DND-41 (cell line): ENCODE measurements at regions not wholly inside any gene's neighbourhood (a gene's known extent, or its start where the extent isn't known, plus 50 kb on each side); places are given as distances from the start of the nearest gene placed in this dataset.

ENCODE experiments used
- ATAC-seq: fragments of 200-7000 bp; cut with Tn5 transposase; 3 replicates; pipeline ENCODE4 v1.9.1; 2021; ENCODE audit warnings: low read depth; ENCODE audit not compliant: insufficient read depth
- DNase-seq: peaks from one replicate; pipeline ENCODE4 v3.0.0-alpha.2; 2020
- H2AFZ ChIP-seq: 2 replicates; pipeline ENCODE4 v1.6.0; 2012; ENCODE audit warnings: low read depth, low read length
- H3K27ac ChIP-seq: 2 replicates; pipeline ENCODE4 v1.5.1; 2012; ENCODE audit warnings: low read length, inconsistent platforms
- H3K27me3 ChIP-seq: fragments of 200-600 bp; sonication (generic); 2 replicates; pipeline ENCODE4 v1.6.0; 2012; ENCODE audit warnings: low read length, mild to moderate bottlenecking, inconsistent platforms; ENCODE audit not compliant: insufficient read depth, poor library complexity
- H3K36me3 ChIP-seq: 2 replicates; pipeline ENCODE4 v1.5.1; 2012; ENCODE audit warnings: low read length, inconsistent platforms; ENCODE audit not compliant: insufficient read depth
- H3K4me1 ChIP-seq: 2 replicates; pipeline ENCODE4 v1.5.1; 2012; ENCODE audit warnings: mild to moderate bottlenecking, low read length; ENCODE audit not compliant: insufficient read depth
- H3K4me2 ChIP-seq: 2 replicates; pipeline ENCODE4 v1.6.0; 2012; ENCODE audit warnings: mild to moderate bottlenecking, moderate library complexity, low read length, inconsistent platforms; ENCODE audit not compliant: insufficient read depth
- H3K4me3 ChIP-seq, 2 experiments: fragments of 200-600 bp in 1 of 2; shearing (Covaris generic) in 1 of 2; 2 replicates each; pipeline ENCODE4 v1.5.1; 2012 to 2016; ENCODE audit warnings: inconsistent platforms in 2 of 2, low read length in 2 of 2, mild to moderate bottlenecking in 2 of 2, low read depth in 1 of 2, moderate library complexity in 1 of 2
- H3K79me2 ChIP-seq: 2 replicates; pipeline ENCODE4 v1.6.0; 2012; ENCODE audit warnings: low read length, inconsistent platforms; ENCODE audit not compliant: insufficient read depth
- H3K9ac ChIP-seq: 2 replicates; pipeline ENCODE4 v1.6.0; 2012; ENCODE audit warnings: low read depth, mild to moderate bottlenecking, inconsistent platforms, low read length, moderate library complexity
- H3K9me3 ChIP-seq: 2 replicates; pipeline ENCODE4 v1.5.1; 2012; ENCODE audit warnings: low read length, moderate library complexity, mild to moderate bottlenecking, inconsistent platforms; ENCODE audit not compliant: insufficient read depth, severe bottlenecking
- H4K20me1 ChIP-seq: 2 replicates; pipeline ENCODE4 v1.6.0; 2012; ENCODE audit warnings: low read length; ENCODE audit not compliant: insufficient read depth
- CTCF ChIP-seq: IDR thresholded peaks from 2 replicates; pipeline ENCODE4 v1.5.1; 2012; ENCODE audit warnings: borderline replicate concordance, low read length, moderate library complexity, mild to moderate bottlenecking; ENCODE audit not compliant: poor library complexity, severe bottlenecking; ENCODE audit errors: extremely low read depth
- EZH2 ChIP-seq: IDR thresholded peaks from 3 replicates; pipeline ENCODE4 v1.6.1; 2012; ENCODE audit warnings: borderline replicate concordance, low read depth, mild to moderate bottlenecking, moderate library complexity, low read length, inconsistent platforms; ENCODE audit not compliant: severe bottlenecking

- Histone ChIP-seq H3K27ac (no peak overlapping the region), H3K4me2 (no peak overlapping the region), H3K9me3 (peaks cover 4% of the 10 kb centered on the region), H3K9ac (no peak overlapping the region), H2AFZ (no peak overlapping the region), H3K27me3 (no peaks in the 10 kb centered on the region), H3K4me3 (no peak overlapping the region), H4K20me1 (no peaks in the 10 kb centered on the region), H3K36me3 (no peaks in the 10 kb centered on the region; the same call in 1 of the 2 replicates), H3K79me2 (no peaks in the 10 kb centered on the region), H3K4me1 (peaks cover 37% of the 10 kb centered on the region)
- ATAC-seq (no peak), DNase-seq (no peak)
- TF ChIP-seq EZH2 (no peak), CTCF (no peak)
These were observed 888.1 kb downstream of the TMEM121 start for GRCh38 chr14:106414464-106414863.

GRCh38 chr14:106417224-106418049 lies 891.1 kb downstream of the TMEM121 start:
- DNase-seq: peak; percentile 85
- H3K27me3 ChIP-seq: no peaks in the 10 kb centered on the region
- no peaks in the 10 kb centered on the region for H4K20me1 ChIP-seq
- TF ChIP-seq EZH2 (no peak), CTCF (peak; percentile 96)
- H3K79me2 ChIP-seq: no peaks in the 10 kb centered on the region
- no peaks in the 10 kb centered on the region; the same call in 1 of the 2 replicates for H3K36me3 ChIP-seq
- ATAC-seq: peak; percentile 54
- H3K4me2 ChIP-seq: no peak overlapping the region
- H2AFZ ChIP-seq: no peak overlapping the region
- H3K9me3 ChIP-seq: peaks cover 4% of the 10 kb centered on the region
- peaks cover 35% of the 10 kb centered on the region for H3K4me1 ChIP-seq
- no peak overlapping the region for H3K9ac ChIP-seq
- no peak overlapping the region for H3K4me3 ChIP-seq
- H3K27ac ChIP-seq: peak overlapping the region; percentile 49

GRCh38 chr14:106419376-106419965 lies 893.1 kb downstream of the TMEM121 start:
- no peak overlapping the region for H3K9ac ChIP-seq
- no peaks in the 10 kb centered on the region; the same call in 1 of the 2 replicates for H3K36me3 ChIP-seq
- no peaks in the 10 kb centered on the region for H3K27me3 ChIP-seq
- no peak overlapping the region for H3K4me2 ChIP-seq
- H3K27ac ChIP-seq: peak overlapping the region; percentile 12
- ATAC-seq (no peak), DNase-seq (no peak)
- peaks cover 4% of the 10 kb centered on the region for H3K9me3 ChIP-seq
- TF ChIP-seq EZH2 (no peak), CTCF (no peak)
- H4K20me1 ChIP-seq: no peaks in the 10 kb centered on the region
- no peaks in the 10 kb centered on the region for H3K79me2 ChIP-seq
- no peak overlapping the region for H2AFZ ChIP-seq
- H3K4me1 ChIP-seq: peaks cover 40% of the 10 kb centered on the region
- no peak overlapping the region for H3K4me3 ChIP-seq
